ENCODE measurements at regions not wholly inside any gene's neighbourhood (a gene's known extent, or its start where the extent isn't known, plus 50 kb on each side); places are given as distances from the start of the nearest gene placed in this dataset.

DNA sequence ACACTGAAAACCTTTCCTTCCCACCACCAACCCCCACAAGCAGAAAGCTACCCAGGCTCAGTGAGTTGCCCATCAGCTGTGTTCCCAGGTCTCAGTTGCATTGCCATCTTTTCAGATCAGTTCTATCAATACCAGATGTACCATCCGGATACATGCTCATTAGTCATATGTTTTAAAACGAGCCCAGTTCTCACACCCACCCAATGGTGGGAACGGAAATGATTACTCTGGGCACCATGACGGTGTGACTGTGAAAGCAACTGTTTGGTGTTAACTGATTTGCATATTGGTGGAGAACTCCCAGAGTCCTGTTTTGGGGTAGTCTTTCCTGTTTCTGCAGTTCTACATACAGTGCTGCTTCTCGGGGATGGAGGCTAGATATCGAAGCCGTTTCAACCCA lies 212.3 kb downstream of the TRIM36 start (continued):
- TF ChIP-seq, protein P1, sequence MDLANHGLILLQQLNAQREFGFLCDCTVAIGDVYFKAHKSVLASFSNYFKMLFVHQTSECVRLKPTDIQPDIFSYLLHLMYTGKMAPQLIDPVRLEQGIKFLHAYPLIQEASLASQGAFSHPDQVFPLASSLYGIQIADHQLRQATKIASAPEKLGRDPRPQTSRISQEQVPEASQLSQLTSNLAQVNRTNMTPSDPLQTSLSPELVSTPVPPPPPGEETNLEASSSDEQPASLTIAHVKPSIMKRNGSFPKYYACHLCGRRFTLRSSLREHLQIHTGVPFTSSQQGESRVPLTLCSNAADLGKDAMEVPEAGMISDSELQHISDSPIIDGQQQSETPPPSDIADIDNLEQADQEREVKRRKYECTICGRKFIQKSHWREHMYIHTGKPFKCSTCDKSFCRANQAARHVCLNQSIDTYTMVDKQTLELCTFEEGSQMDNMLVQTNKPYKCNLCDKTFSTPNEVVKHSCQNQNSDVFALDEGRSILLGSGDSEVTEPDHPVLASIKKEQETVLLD (IDR thresholded peaks at IDR 0.05): no peak
- TF ChIP-seq, protein P2, sequence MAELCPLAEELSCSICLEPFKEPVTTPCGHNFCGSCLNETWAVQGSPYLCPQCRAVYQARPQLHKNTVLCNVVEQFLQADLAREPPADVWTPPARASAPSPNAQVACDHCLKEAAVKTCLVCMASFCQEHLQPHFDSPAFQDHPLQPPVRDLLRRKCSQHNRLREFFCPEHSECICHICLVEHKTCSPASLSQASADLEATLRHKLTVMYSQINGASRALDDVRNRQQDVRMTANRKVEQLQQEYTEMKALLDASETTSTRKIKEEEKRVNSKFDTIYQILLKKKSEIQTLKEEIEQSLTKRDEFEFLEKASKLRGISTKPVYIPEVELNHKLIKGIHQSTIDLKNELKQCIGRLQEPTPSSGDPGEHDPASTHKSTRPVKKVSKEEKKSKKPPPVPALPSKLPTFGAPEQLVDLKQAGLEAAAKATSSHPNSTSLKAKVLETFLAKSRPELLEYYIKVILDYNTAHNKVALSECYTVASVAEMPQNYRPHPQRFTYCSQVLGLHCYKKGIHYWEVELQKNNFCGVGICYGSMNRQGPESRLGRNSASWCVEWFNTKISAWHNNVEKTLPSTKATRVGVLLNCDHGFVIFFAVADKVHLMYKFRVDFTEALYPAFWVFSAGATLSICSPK (IDR thresholded peaks at IDR 0.05; ENCODE audit: borderline replicate concordance): no peak
- TF ChIP-seq STAG1 (CRISPR knock-in tag; IDR thresholded peaks at IDR 0.05; ENCODE audit: borderline replicate concordance): no peak
- TF ChIP-seq, protein P3, sequence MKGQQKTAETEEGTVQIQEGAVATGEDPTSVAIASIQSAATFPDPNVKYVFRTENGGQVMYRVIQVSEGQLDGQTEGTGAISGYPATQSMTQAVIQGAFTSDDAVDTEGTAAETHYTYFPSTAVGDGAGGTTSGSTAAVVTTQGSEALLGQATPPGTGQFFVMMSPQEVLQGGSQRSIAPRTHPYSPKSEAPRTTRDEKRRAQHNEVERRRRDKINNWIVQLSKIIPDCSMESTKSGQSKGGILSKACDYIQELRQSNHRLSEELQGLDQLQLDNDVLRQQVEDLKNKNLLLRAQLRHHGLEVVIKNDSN (CRISPR knock-in tag; IDR thresholded peaks at IDR 0.05): no peak
- no peak for TF ChIP-seq GTF2A2 (tag; IDR thresholded peaks at IDR 0.05)
- TF ChIP-seq EZH2 (IDR thresholded peaks at IDR 0.05; ENCODE audit: borderline replicate concordance, low read depth, low read length): no peak

DNA sequence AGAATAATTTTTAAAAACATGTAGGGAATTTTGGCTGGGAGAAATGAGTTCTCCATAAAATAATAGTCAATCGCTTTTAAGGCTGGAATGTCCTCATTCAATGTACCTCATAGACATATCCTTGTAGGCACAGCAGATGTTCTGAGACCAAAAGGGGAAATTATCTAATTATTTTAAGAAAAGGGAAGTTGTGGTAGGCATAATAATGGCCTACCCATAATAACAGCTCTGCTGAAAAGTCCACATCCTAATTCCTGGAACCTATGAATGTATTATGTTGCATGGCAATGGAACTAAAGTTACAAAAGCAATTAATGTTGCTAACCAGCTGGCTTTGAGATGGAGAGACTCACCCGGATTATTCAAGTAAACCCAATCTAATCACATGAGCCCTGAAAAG lies 216.1 kb downstream of the TRIM36 start:
- Histone ChIP-seq H3K4me2 (ENCODE audit: insufficient read depth, low read length) (no peak overlapping the region), H4K20me1 (replicated peaks; ENCODE audit: control insufficient read depth, insufficient read depth, low read length) (no peaks in the 10 kb centered on the region), H3K79me2 (ENCODE audit: control insufficient read depth, insufficient read depth, low read length) (no peaks in the 10 kb centered on the region), H3K36me3 (ENCODE audit: control insufficient read depth, insufficient read depth, low read length) (no peaks in the 10 kb centered on the region), H3K27ac (ENCODE audit: extremely low read depth, low read depth, low read length) (no peak overlapping the region), H3K4me1 (replicated peaks in 1 of 2; ENCODE audit: control insufficient read depth in 2 of 2, insufficient read depth in 2 of 2, low read length in 2 of 2) (no peaks in the 10 kb centered on the region), H3K9me1 (ENCODE audit: control insufficient read depth, insufficient read depth, low read length) (no peaks in the 10 kb centered on the region), H3K9me3 (replicated peaks; ENCODE audit: control insufficient read depth, insufficient read depth, low read depth, low read length) (no peaks in the 10 kb centered on the region; the same call in 1 of the 2 replicates), H3K9ac (ENCODE audit: insufficient read depth in 1 of 2, low read depth in 2 of 2, low read length in 2 of 2) (no peak overlapping the region), H3K27me3 (ENCODE audit: control insufficient read depth in 2 of 2, insufficient read depth in 2 of 2, low read length in 2 of 2) (no peaks in the 10 kb centered on the region), H2AFZ (ENCODE audit: low read depth, low read length) (no peak overlapping the region), H3K4me3 (no peak overlapping the region)
- 4% methylated on average over 2 of the region's 2 CpGs for WGBS (ENCODE audit: insufficient coverage, low coverage, missing lambda C conversion rate)
- intact Hi-C loops (cut with micrococcal nuclease): no loop called here
- BruUV-seq (replicated peaks): no TSS peak
- in situ Hi-C loops (cut with MboI): no loop called here
- FAIRE-seq (no peak), DNase-seq (ENCODE audit: extremely low read depth in 1 of 4, low spot score in 3 of 4) (no peak), ATAC-seq (no peak)
- ChIA-PET CTCF (ENCODE audit: low intra/inter-chr PET ratio) (no interaction called here), POLR2A (no interaction called here)
- TF ChIP-seq RAD21 (CRISPR knock-in tag; conservative IDR thresholded peaks at IDR 0.05 in 1 of 2, IDR thresholded peaks at IDR 0.05 in 1 of 2) (no peak), MYNN (IDR thresholded peaks at IDR 0.05) (no peak), MYNN (CRISPR knock-in tag; IDR thresholded peaks at IDR 0.05) (no peak), ZNF589 (CRISPR knock-in tag; IDR thresholded peaks at IDR 0.05; ENCODE audit: low read depth) (no peak), GABPB2 (CRISPR knock-in tag; conservative IDR thresholded peaks at IDR 0.05) (no peak)
- TF ChIP-seq, protein P4, sequence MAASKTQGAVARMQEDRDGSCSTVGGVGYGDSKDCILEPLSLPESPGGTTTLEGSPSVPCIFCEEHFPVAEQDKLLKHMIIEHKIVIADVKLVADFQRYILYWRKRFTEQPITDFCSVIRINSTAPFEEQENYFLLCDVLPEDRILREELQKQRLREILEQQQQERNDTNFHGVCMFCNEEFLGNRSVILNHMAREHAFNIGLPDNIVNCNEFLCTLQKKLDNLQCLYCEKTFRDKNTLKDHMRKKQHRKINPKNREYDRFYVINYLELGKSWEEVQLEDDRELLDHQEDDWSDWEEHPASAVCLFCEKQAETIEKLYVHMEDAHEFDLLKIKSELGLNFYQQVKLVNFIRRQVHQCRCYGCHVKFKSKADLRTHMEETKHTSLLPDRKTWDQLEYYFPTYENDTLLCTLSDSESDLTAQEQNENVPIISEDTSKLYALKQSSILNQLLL (CRISPR knock-in tag; IDR thresholded peaks at IDR 0.05; ENCODE audit: borderline replicate concordance): no peak
- TF ChIP-seq, protein P5, sequence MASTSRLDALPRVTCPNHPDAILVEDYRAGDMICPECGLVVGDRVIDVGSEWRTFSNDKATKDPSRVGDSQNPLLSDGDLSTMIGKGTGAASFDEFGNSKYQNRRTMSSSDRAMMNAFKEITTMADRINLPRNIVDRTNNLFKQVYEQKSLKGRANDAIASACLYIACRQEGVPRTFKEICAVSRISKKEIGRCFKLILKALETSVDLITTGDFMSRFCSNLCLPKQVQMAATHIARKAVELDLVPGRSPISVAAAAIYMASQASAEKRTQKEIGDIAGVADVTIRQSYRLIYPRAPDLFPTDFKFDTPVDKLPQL (IDR thresholded peaks at IDR 0.05; ENCODE audit: extremely low read depth, insufficient read length): no peak
- TF ChIP-seq, protein P6, sequence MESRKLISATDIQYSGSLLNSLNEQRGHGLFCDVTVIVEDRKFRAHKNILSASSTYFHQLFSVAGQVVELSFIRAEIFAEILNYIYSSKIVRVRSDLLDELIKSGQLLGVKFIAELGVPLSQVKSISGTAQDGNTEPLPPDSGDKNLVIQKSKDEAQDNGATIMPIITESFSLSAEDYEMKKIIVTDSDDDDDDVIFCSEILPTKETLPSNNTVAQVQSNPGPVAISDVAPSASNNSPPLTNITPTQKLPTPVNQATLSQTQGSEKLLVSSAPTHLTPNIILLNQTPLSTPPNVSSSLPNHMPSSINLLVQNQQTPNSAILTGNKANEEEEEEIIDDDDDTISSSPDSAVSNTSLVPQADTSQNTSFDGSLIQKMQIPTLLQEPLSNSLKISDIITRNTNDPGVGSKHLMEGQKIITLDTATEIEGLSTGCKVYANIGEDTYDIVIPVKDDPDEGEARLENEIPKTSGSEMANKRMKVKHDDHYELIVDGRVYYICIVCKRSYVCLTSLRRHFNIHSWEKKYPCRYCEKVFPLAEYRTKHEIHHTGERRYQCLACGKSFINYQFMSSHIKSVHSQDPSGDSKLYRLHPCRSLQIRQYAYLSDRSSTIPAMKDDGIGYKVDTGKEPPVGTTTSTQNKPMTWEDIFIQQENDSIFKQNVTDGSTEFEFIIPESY (CRISPR knock-in tag; IDR thresholded peaks at IDR 0.05): no peak

All from K562 (cell line).